Stimulated activated CD4-positive, alpha-beta T cell treated with anti-CD3 and anti-CD28 coated beads, TNF-alpha, amount 100 ng/mL, for 24 hours (primary cell): ENCODE measurements at regions not wholly inside any gene's neighbourhood (a gene's known extent, or its start where the extent isn't known, plus 50 kb on each side); places are given as distances from the start of the nearest gene placed in this dataset.

ENCODE experiments used
- DNase-seq, 3 experiments: peaks; one replicate each; pipeline ENCODE4 v3.0.0-alpha.2; 2020; ENCODE audit warnings: low read depth in 3 of 3

GRCh38 chr3:18079739-18080138 is 337.3 kb upstream of the TBC1D5 start:
- DNase-seq: no peak

- no peak for DNase-seq
Observed at GRCh38 chr3:18079062-18079461, 336.6 kb upstream of the TBC1D5 start.

GRCh38 chr3:18077128-18077840 is 334.9 kb upstream of the TBC1D5 start:
- DNase-seq: no peak

- no peak for DNase-seq
Observed at GRCh38 chr3:18076301-18076700, 333.9 kb upstream of the TBC1D5 start.

GRCh38 chr3:18075799-18076198 is 333.4 kb upstream of the TBC1D5 start:
- DNase-seq: no peak

- DNase-seq: no peak
Observed at GRCh38 chr3:18071833-18072232, 329.4 kb upstream of the TBC1D5 start.

- no peak for DNase-seq
Observed at GRCh38 chr3:18070944-18071343, 328.5 kb upstream of the TBC1D5 start.

GRCh38 chr3:18070231-18070630 is 327.8 kb upstream of the TBC1D5 start:
- DNase-seq: no peak

- DNase-seq: no peak
Observed at GRCh38 chr3:18069568-18069967, 327.1 kb upstream of the TBC1D5 start.

- DNase-seq: no peak
Observed at GRCh38 chr3:18066899-18067582, 324.6 kb upstream of the TBC1D5 start.

- DNase-seq: no peak
Observed at GRCh38 chr3:18064586-18064985, 322.2 kb upstream of the TBC1D5 start.

GRCh38 chr3:18062657-18063025 is 320.2 kb upstream of the TBC1D5 start:
- DNase-seq: no peak

GRCh38 chr3:18061737-18062656 is 319.6 kb upstream of the TBC1D5 start:
- no peak for DNase-seq

- DNase-seq: no peak
Observed at GRCh38 chr3:18058666-18059065, 316.2 kb upstream of the TBC1D5 start.

GRCh38 chr3:18057471-18058091 is 315.1 kb upstream of the TBC1D5 start:
- DNase-seq: no peak

- no peak for DNase-seq
Observed at GRCh38 chr3:18054625-18055024, 312.2 kb upstream of the TBC1D5 start.

GRCh38 chr3:18051306-18051705 is 308.9 kb upstream of the TBC1D5 start:
- DNase-seq: no peak

- DNase-seq: no peak
Observed at GRCh38 chr3:18049096-18049495, 306.7 kb upstream of the TBC1D5 start.

GRCh38 chr3:18047052-18047451 is 304.6 kb upstream of the TBC1D5 start:
- DNase-seq: no peak

- DNase-seq: no peak
Observed at GRCh38 chr3:18046131-18046915, 303.9 kb upstream of the TBC1D5 start.
